ENCODE measurements at regions not wholly inside any gene's neighbourhood (a gene's known extent, or its start where the extent isn't known, plus 50 kb on each side); places are given as distances from the start of the nearest gene placed in this dataset.

GRCh38 chr11:109648804-109649203 lies 226.8 kb downstream of the C11orf87 start:
- TF ChIP-seq CTCF (IDR thresholded peaks at IDR 0.05) (no peak), EZH2phosphoT487 (IDR thresholded peaks at IDR 0.05) (no peak), EZH2 (IDR thresholded peaks at IDR 0.05) (no peak)
